ENCODE measurements at regions not wholly inside any gene's neighbourhood (a gene's known extent, or its start where the extent isn't known, plus 50 kb on each side); places are given as distances from the start of the nearest gene placed in this dataset.

DNA sequence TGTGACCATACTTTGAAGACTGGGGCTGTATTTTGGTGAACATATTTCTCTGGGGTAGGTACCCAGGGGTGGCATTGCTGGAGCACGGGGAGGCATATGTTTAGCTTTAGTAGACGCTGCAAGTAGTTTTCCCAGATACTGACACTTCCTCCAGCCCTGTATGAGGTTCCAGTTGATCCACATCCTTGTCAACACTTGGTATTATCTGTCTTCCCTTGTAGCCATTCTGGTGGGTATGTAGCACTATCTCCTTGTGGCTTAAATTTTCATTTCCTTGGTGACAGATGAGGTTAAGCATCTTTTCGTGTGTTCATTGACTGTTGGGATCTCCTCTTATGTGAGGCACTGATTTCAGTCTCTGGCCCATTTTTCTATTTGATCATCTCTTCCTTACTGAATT lies 179.1 kb downstream of the PHETA1 start (continued):
- TF ChIP-seq, protein P1, sequence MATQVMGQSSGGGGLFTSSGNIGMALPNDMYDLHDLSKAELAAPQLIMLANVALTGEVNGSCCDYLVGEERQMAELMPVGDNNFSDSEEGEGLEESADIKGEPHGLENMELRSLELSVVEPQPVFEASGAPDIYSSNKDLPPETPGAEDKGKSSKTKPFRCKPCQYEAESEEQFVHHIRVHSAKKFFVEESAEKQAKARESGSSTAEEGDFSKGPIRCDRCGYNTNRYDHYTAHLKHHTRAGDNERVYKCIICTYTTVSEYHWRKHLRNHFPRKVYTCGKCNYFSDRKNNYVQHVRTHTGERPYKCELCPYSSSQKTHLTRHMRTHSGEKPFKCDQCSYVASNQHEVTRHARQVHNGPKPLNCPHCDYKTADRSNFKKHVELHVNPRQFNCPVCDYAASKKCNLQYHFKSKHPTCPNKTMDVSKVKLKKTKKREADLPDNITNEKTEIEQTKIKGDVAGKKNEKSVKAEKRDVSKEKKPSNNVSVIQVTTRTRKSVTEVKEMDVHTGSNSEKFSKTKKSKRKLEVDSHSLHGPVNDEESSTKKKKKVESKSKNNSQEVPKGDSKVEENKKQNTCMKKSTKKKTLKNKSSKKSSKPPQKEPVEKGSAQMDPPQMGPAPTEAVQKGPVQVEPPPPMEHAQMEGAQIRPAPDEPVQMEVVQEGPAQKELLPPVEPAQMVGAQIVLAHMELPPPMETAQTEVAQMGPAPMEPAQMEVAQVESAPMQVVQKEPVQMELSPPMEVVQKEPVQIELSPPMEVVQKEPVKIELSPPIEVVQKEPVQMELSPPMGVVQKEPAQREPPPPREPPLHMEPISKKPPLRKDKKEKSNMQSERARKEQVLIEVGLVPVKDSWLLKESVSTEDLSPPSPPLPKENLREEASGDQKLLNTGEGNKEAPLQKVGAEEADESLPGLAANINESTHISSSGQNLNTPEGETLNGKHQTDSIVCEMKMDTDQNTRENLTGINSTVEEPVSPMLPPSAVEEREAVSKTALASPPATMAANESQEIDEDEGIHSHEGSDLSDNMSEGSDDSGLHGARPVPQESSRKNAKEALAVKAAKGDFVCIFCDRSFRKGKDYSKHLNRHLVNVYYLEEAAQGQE (IDR thresholded peaks at IDR 0.05; ENCODE audit: low read depth, low read length): no peak
- TF ChIP-seq RFX5 (IDR thresholded peaks at IDR 0.05; ENCODE audit: low read depth, low read length) (no peak), MTA2 (IDR thresholded peaks at IDR 0.05; ENCODE audit: low read depth) (no peak), ESRRA (IDR thresholded peaks at IDR 0.05; ENCODE audit: low read length) (no peak), CEBPB (IDR thresholded peaks at IDR 0.05; ENCODE audit: borderline replicate concordance in 1 of 2, low read depth in 2 of 2, low read length in 2 of 2) (no peak), TCF7 (IDR thresholded peaks at IDR 0.05; ENCODE audit: borderline replicate concordance) (no peak), ZNF217 (IDR thresholded peaks at IDR 0.05) (no peak), PAX8 (IDR thresholded peaks at IDR 0.05) (no peak), EZH2 (IDR thresholded peaks at IDR 0.05; ENCODE audit: borderline replicate concordance, control insufficient read depth, low read depth, low read length) (no peak), GATAD2B (conservative IDR thresholded peaks at IDR 0.05; ENCODE audit: low read depth) (no peak)
- TF ChIP-seq, protein P2, sequence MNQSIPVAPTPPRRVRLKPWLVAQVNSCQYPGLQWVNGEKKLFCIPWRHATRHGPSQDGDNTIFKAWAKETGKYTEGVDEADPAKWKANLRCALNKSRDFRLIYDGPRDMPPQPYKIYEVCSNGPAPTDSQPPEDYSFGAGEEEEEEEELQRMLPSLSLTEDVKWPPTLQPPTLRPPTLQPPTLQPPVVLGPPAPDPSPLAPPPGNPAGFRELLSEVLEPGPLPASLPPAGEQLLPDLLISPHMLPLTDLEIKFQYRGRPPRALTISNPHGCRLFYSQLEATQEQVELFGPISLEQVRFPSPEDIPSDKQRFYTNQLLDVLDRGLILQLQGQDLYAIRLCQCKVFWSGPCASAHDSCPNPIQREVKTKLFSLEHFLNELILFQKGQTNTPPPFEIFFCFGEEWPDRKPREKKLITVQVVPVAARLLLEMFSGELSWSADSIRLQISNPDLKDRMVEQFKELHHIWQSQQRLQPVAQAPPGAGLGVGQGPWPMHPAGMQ (IDR thresholded peaks at IDR 0.05; ENCODE audit: borderline replicate concordance): no peak
